ENCODE measurements at regions not wholly inside any gene's neighbourhood (a gene's known extent, or its start where the extent isn't known, plus 50 kb on each side); places are given as distances from the start of the nearest gene placed in this dataset.
A peak's percentile ranks its signal among the peaks of the same experiment; 100 is the strongest.
"Not testable (repeated sequence)": the region's sequence is repeated elsewhere in the genome, so short reads cannot be mapped to it uniquely, and the experiment has no call there.

DNA sequence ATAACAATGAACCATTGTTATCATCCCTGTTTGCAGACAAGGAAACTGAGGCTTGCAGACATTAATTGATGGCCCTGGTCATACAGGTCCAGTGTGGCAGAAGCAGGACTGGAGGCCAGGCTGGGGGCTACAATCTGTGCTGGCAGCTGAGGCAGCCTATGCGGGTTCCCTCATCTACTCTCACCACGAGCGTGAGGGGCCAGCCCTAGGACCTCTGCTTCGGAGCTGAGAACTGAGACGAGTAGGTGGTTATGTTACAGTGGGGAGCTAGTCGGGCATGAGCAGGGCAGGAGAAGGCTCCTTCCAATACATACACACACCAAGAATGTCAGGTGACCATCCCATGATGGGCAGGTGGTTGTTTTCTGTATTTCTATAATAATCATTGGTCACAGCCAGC lies 82.2 kb upstream of the ASB18 start:
- no peak for DNase-seq (ENCODE audit: low read depth in 2 of 2)

DNA sequence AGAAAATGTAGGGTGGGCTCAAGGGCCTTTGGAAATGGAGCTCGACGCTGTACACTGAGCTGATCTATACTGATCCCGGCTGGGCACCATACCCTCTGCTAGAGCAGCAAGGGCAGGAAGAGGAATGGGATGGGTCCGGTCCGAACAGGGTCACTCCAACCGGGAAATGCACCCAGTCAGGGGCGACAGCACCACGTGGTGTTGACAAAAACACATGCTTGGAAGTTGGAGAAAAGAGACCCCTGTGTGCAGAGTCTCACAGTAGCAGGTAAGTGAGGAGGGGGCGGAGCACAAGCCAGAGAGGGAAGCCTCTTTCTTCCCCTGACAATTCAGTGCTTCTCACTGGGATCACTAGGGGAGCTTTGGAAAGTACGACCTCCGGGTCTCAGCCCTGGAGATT lies 84.1 kb upstream of the ASB18 start:
- DNase-seq (ENCODE audit: low read depth in 2 of 2), result no peak

DNA sequence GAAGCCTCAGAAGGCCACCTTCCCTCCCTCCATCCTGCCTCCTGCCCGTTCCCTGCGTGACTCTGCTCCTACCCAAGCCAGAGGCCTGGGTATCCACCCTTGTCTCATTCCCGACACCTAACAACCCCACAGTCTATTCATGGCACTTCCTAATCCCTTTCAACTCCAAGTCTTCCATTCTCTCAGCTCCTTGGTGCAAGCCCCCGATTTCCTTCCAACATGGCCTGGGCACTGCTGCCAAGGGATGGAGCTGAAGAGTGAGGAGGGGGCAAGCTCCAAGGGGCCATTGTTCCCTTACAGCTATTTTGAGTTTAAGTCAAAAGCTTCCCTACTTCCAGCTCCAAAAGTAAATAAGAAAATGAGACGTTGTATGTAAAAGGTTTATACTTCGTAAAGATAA lies 84.8 kb upstream of the ASB18 start:
- DNase-seq (ENCODE audit: low read depth in 2 of 2), result no peak

DNA sequence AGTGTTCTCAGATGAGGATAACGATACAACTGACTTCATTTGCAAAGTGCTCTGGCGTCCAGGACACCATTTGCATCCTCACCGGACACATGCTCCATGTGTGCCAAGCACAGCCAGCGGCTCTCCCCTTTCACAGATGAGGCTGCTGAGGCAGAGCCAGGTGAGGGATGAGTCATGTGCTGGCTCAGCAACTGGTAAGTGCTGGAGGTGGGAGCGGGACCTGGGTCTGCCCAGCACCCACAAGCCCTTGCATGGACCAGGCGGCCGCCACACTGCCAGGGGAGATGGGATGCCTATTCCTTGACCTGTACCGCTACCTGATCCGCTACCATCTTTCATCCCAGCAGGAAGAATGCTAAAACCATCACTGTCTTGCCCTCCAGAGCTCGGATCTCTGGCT lies 86.2 kb upstream of the ASB18 start:
- DNase-seq (ENCODE audit: low read depth in 2 of 2), result no peak

DNA sequence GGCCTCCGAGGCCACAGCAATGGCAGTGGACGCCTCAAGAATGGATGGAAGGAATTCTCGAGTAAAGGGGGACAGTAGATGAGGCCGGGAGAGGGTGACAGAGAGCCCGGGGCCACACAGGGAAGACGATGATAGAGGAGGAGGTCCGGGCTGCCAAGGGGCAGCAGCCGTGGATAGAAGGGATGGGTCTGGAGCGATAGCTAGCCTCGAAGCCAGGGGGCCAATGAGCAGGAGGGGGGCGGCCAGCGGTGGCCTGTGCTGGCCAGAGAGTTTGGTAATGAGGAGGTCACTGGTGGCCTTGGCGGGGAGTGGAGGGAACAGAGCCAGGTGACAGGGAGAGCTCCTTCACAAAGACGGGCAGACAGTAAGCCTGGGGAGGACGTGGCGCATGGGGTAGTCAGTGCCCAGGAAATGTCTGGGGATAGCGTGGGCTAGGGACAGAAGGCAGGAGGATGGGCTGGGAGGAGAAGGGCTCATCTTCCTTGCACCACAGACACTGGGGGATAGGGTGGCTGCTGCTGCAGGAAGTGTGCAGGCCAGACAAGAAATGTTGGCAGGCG lies 87.8 kb upstream of the ASB18 start:
- no peak for DNase-seq (ENCODE audit: low read depth in 2 of 2)

DNA sequence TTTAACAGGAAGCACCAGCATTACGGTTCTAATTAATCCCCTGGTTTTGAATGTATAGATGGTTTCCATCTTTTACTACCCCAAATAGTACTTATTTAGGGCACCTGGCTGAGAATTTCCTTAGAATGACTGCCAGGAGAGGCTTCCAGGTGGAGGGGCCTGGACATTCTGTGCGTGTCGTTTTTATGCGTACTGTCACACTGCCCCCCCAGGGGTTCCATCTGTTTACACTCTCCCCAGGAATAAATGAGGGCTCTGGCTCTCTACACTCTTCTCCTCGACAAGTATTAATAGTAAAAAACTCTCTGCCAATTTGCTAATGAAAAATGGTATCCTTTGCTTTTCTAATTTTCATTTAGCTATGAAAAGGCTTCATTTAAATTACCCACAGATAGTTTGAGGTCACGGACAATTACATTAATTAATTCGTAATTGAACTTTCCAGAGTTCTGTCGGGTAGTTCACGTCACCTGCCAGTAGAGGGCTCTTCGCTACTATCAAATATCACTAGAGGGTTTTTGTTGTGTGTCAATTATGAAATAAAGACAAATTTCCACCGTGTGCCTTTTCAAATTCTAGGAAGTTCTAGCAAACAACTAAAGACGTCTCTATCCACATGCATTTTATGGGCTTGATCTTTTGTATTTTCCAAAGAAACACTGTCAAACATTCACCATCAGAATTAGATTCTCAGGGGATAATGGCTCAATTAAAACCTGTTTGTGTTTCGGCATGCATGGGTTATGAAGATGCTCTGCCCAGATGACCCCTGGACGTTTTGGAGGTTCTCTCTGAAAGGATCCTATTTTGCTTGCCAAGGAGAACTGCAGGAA lies 88.8 kb upstream of the ASB18 start:
- peak in 1 of 2 donors; percentile 14 for DNase-seq (ENCODE audit: low read depth in 2 of 2)

DNA sequence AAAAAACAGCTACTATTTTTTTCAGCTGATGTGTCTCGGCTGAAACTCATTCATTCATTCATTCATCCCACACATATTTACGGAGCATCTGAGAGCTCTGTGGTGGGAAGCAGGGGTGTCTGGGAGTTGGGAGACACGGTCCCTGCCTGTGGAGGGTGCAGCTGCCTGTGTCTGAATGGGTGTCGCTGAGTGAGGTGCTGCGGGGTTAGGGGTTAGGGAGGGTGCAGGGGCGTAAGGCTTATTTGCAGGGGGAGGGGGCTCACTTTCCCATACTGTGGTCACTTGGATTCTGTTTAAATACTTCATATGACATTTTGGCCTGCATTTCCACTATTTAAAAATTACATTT lies 89.4 kb upstream of the ASB18 start:
- DNase-seq (ENCODE audit: low read depth in 2 of 2), result no peak

DNA sequence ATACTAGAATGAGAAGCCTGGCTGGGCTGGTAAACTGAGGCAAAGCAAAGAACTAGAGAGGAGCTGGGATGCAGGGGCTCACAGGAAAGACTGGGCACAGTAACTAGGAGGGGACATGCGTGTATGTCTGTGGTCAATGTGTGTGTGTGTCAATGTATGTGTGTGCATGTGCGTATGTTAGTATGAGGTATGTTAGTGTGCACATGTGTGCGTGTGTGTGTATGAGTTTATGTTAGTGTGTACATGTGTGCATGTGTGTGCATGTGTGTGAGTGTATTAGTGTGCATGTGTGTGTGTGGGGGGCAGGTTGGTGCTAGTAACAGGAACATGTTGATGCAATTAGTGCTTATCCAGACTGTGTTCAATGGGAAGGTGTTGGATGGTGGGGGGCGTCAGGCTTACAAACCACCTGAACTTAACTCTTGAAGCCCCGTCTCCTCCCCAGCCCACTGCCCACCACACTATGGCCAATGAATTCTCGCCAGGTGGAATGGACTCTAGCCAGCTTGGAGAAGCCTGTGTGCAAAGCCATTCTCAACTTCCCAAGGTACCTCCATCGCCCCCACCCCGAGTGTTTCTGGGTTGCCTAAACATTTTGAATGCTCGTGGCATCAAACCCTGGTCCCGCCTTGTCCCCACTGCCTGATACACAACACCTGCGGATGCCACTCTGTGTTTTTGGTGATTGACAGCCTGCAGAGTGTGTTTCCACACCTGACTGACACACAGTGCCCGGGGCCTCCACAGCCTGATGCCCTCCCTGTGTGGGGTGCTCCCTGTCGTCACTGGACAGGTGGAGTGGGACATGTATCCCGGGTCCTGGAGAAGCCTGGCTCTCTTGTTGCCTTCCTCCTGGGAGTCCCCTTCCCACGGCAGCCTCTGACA lies 90.1 kb upstream of the ASB18 start:
- no peak for DNase-seq (ENCODE audit: low read depth in 2 of 2)

DNA sequence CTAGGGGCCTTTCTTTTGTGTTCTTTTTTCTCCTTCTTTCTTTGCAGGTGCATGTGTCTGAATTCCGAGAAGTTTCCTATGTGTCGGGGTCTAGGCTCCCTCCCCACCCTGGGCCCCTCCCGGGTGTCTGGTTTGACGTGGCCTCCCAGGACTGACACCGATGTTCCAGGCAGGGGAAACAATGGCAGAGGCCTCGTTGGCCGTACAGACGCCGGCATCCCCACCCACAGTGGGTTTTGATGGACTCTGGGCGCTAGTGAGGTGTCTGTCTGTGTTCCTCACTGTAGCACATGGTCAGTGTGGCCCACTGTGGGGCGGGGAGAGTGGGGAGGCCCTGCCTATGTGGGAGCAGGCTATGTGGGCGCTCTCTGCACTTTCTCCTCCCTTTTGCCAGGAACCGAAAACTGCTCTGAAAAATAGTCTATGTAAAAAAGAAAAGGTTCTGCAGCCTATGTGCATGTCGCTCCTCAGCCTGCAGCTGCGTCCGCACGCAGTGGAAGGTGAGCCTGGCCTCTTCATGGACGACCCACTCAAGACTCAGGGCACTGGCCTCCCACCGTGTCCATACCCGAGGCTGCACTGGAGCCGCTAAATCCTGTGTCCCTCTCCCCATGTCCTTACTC lies 90.9 kb upstream of the ASB18 start:
- no peak for DNase-seq (ENCODE audit: low read depth in 2 of 2)

DNA sequence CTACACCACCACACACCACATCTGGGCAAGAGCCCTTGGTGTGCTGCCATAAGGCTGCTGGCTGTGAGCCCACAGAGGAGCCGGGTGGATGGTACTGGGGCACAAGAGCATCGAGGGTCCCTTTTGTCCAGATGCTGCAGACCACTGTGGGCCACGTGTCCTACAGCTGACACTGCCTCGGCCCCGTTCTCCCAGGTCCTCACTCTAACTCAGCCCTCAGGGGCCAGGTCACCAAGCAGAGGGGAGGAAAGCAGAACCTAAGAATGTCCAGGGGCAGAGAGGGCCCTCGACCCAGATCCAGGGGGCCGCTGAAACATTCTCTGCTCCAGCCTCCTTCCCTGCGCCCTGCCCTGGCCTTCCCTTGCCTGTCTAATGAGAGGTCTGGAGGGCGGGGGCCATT lies 91.7 kb upstream of the ASB18 start:
- no peak for DNase-seq (ENCODE audit: low read depth in 2 of 2)

DNA sequence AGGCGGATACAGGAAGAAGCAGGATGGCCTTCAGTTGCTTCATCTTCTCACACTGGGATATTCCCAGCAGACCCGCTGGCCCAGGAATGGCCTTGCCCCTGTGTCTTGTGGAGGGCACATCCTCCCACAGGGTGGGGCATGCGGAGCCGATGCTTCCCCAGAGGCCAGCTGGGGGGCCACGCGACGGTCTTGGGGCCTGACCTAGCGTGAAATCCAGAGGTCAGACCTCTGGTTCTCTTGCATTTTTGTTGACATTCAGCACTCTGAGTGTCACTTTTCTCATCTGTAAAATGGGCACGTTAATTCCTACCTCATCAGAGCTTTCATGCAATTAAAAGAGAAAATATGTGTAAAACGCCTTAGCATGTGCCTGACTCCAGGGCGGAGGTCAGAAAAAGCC lies 92.1 kb upstream of the ASB18 start:
- not testable (repeated sequence) for DNase-seq (ENCODE audit: low read depth in 2 of 2)

DNA sequence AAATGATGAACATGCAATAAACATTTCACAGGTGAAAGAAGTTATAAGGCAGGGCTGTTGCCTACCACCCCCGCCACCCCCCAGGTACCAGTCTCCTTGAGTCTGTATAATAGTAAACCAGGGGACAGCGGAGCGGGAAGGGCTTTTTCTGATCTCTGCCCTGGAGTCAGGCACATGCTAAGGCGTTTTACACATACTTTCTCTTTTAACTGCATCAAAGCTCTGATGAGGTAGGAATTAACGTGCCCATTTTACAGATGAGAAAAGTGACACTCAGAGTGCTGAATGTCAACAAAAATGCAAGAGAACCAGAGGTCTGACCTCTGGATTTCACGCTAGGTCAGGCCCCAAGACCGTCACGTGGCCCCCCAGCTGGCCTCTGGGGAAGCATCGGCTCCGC lies 94.3 kb upstream of the ASB18 start:
- DNase-seq (ENCODE audit: low read depth in 2 of 2), result not testable (repeated sequence)

DNA sequence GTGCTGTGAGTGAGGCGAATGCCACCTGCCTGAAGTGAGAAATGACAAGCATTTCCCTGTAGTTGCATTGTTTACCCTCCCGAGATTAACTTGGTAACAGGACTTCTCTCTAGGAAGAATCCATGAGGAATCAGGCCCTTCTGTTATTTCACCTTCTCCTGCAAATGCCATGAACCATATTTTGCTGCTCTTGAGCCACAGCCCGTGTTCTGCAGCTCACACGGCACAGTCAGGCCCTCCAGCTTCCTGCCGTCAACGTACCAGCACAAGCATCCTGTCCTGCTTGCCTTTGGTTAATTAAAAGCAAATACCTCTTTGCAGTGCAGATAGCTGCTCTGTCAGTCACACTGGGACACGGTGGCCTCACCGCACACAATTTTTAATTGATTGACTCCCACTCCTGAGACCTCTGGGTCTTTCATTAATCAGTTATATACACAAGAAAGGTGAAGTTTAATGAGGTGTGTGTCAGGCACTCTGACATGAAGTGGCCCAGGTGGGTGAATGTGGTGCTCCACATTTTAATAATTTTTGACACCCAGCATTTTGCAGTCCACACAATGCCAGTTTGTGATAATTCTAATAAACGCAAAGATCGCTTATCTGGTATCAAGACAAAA lies 95.3 kb upstream of the ASB18 start:
- DNase-seq (ENCODE audit: low read depth in 2 of 2), result no peak

DNA sequence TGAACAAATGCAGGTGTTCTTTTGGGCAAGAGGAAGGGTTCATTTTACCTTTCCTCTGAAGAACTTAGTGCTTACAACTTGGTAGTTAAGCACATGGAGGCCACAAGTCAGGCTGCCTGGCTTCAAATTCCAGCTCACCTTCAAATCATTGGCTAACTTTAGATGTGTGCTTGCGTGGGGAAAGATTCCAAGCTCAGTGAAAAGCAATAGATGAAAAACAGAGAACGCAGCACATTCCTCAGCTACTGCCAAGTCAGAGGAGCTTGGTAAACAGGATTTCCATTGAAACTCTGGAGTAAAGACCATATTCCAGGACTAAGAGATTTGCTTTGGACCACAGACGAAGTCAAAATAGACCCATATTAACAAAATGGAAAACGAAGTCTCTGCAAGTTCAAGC lies 96.3 kb upstream of the ASB18 start:
- DNase-seq (ENCODE audit: low read depth in 2 of 2), result no peak

DNA sequence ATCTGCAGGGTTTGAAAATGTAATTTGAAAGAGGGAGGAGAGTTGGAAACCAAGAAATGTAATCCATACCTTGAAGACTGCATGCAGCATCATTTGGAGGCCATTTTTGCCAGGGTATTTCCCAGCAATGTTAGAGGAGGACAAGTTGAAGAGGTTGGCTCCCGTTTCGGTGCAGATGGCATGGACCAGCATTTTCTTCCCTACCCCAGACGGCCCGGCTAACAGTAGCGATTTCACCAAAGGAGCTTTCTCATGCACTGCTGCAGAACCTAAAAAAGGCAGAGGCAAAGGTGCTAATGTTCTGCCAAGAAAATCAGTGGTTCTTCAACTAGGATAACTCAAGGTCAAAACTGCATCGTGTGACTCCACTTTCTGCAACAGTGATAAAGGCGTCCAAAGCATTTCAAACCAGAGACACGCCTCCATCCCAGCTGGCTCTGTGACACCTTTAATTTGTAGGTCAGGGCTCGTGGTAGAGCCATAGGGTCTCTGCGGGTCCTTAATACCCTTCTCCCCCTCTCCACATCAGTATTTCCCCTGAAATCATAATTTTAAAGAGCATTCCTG lies 99.6 kb upstream of the ASB18 start:
- no peak for DNase-seq (ENCODE audit: low read depth in 2 of 2)

DNA sequence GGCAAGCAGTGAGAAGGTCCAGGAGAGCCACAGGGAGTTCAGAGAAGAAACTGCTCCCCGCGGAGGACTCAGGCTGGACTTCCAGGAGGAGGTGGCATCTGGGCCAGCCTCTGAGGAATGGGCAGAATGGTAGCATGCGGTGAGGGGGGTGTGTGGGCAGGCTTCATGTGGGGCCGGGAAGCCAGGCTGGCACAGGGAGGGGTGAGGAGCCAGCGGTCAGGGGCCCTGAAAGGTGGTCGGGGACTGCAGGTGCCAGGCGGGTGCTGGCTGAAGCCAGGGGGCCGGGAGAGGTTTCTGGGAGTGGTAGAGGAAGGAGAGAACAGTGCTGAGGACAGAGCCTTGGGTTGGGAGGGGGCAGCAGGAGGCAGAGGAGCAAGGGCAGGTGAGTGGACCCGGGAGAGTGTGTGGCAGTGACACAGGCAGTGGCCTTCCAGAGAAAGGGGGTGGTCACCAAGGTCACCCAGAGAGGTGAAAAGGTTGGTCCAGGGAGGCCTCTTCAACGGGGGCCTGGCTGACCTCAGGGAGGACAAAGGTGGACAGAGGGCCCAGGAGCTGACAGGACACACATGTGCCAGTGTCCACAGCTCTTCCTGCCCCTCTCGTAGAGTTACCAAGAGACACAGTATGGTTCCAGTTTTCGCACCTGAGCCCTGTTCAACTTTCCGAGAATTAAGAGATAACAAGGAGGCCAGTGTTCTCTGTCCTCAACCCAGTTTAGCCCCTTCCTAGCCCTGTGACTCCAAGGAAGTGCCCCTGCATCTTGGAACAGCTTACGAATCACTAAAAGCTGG lies 101.2 kb upstream of the ASB18 start:
- no peak for DNase-seq (ENCODE audit: low read depth in 2 of 2)

DNA sequence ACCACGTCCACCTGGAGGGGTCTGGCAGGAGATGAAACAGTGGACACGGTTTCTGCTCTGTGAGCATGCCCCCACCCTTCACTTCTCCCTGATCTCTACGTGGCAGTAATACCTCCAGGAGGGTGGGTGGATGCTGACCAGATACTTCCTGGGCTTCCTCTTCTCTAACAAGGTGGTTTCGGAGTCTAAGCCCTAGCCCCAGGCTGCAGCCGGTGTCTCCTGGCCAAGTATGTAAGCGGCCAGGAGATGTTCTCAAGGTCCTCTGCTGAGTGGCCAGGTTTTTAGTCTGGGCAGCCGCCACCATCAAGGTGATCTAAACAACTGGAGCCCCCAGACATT lies 101.8 kb upstream of the ASB18 start:
- no peak for DNase-seq (ENCODE audit: low read depth in 2 of 2)

DNA sequence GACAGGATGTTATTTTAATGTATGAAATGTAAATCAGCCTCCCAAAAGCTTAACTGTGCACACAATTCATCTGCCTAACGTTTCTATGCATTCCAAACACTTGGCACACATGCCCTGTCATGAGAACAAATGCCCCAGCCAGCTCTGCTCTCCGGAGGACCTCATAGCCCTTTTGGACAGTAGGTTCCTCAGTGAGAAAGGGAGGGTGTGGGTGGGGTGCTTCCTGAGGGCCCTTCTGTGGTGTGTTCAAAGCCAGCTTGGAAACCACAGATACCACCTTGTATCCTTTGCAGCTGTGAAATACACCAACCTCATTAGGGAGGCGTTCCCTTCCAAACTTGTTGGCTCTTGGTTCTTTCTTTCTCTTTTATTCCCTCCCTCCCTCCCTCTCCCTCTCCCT lies 102.2 kb upstream of the ASB18 start:
- DNase-seq (ENCODE audit: low read depth in 2 of 2), result no peak

DNA sequence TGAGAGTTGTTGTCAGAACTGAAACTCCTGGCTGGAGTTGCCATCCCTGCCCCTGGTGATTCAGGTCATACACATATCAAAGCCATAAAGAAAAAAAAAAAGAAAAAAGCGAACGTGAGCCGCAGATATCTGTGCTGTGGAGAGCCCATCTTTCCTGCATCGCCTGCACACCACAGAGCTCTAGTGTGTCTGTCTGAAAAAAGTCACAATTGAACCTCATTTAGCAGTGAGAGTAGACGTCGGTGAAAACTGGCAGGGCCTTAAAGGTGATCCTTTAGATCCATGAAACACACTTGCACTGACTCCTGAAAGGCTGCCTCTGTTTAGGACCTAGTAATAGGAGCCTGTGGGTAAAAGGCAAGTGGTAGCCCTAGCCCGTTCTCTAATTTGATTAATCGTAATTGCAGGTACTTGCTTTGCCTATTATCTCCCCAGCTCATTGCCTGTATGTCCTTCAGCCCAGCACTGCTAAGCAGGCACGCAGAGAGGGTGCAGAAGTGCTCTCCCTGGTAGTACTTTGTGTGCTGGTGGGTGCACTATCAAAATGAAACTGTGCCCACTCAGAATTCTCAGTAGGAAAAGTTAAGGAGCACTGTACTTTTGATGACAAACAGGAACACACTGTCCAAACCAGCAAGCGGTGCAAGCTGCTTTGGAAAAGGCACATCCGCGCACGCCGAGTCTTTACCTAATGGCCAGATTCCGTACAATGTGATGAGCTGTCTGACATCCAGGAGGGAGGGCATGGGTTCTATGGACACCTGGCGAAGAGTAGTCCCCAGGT lies 103.5 kb upstream of the ASB18 start:
- DNase-seq (ENCODE audit: low read depth in 2 of 2), result no peak

DNA sequence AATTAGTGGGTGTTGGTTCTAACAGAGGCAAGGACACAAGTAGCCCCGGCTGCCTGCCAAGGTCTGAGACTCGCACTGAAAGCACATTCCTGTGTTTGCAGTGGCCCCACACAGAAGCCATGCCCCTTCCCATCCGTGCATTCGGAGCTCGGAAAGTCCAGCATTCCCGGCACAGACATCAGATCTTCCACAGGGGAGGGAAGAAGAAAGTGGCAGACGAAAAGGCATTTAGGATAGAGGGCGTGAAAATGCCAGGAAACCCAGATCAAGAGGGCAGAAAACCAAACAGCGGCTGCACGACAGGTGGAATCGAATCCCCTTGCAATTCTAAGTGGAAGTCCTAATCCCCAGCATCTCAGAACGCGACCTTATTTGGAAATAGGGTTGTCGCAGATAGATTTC lies 105.5 kb upstream of the ASB18 start:
- no peak for DNase-seq (ENCODE audit: low read depth in 2 of 2)

Data from stimulated activated CD4-positive, alpha-beta T cell treated with anti-CD3 and anti-CD28 coated beads, Interleukin-1b, Interleukin-23, amount 100 ng/mL, for 4 hours (primary cell).